ENCODE measurements at regions not wholly inside any gene's neighbourhood (a gene's known extent, or its start where the extent isn't known, plus 50 kb on each side); places are given as distances from the start of the nearest gene placed in this dataset.

GRCh38 chr5:9774472-9775079 is 144.4 kb upstream of the TAS2R1 start:
- TF ChIP-seq CTCF (IDR thresholded peaks at IDR 0.05; ENCODE audit: poor library complexity) = peak; percentile 33
- TF ChIP-seq EZH2phosphoT487 (IDR thresholded peaks at IDR 0.05; ENCODE audit: low read depth, severe bottlenecking, unreplicated experiment) = no peak
- TF ChIP-seq EZH2 (IDR thresholded peaks at IDR 0.05; ENCODE audit: borderline replicate concordance) = no peak

Data from hepatocyte (in vitro differentiated cells).